GM21576 (cell line): ENCODE measurements at regions not wholly inside any gene's neighbourhood (a gene's known extent, or its start where the extent isn't known, plus 50 kb on each side); places are given as distances from the start of the nearest gene placed in this dataset.

ENCODE experiments used
- ATAC-seq: cut with Tn5 transposase; IDR thresholded peaks from one replicate; pipeline ENCODE4 v1.9.1; 2021; ENCODE audit warnings: mild to moderate bottlenecking, moderate library complexity; ENCODE audit not compliant: unreplicated experiment

- no peak for ATAC-seq
Measured at GRCh38 chr5:143511736-143512135, 108.2 kb upstream of the NR3C1 start.

DNA sequence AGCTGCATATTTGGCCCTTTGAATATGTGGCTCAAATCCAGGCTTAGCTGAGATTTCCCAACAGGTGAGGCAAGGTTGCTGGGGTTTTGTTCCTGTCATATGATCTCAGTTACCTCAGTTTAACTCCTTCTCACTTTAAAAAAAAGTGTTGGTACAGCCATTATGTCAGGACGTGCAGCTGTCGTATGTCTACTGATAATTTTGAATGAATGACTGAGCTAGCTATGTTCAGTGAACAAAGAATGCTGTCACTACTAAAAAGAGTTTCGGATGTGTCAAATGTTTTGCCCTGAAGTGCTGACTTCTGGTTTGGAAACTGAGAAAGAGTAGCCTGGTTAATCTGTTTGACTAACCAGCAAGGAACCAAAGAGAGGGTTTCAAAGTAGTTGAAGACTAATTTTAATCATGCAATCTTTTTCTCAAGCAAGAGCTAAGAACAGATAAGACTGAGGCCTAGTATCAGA lies 106.3 kb upstream of the NR3C1 start:
- peak; percentile 92 for ATAC-seq

GRCh38 chr5:143506836-143507552 lies 103.5 kb upstream of the NR3C1 start:
- ATAC-seq, result no peak

GRCh38 chr5:143505934-143506333 lies 102.4 kb upstream of the NR3C1 start:
- ATAC-seq, result no peak

DNA sequence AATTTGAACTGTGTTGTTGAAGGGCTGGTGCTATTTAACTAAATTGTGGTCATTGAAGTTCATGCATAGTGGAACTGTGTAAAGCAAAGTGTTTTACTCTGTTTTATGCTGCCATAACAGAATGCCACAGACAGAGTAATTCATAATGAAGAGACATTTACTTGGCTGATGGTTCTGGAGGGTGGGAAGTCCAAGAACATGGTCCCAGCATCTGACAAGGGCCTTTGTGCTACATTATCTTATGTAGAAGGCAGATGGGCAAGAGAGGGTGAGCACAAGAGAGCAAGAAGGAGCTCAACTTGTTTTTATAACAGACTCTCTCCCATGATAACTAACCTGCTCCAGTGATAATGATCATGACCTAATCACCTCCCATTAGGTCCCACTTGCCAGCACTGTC lies 101.9 kb upstream of the NR3C1 start:
- ATAC-seq, result no peak

DNA sequence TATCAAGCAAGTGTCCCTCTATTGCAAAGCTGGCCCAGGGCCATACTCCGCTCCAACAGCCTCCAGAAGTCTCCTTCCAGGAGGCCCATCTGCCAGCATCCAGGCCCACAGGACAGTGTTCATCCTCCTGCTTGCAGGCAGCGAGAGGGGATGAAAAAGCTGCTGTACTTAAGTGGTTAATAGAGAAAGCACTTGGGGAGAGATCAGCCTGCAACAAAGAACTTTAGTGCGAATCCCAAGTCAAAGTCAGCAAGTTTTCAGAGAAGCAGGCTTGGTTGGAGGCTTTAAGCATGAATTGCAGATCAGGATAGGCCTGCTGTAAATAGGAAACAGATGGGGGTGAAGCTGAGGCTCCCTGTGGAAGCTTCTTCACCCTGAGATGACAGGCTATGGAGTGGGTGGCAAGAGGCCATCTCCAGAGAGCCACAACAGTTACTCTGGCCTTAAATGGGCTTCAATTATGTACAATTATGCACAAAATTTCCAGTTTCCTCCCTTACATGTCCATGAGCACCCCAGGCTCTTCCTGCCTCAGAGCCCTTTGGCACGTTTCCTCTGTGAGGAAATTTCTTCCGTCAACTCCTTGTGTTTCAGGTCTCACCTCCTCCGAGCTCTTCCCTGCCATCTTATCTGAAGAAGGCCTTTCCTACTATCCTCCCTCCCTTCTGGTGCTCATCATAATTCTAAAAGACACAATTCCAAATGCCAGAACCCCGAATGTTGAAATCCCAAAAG lies 98.0 kb upstream of the NR3C1 start:
- no peak for ATAC-seq

DNA sequence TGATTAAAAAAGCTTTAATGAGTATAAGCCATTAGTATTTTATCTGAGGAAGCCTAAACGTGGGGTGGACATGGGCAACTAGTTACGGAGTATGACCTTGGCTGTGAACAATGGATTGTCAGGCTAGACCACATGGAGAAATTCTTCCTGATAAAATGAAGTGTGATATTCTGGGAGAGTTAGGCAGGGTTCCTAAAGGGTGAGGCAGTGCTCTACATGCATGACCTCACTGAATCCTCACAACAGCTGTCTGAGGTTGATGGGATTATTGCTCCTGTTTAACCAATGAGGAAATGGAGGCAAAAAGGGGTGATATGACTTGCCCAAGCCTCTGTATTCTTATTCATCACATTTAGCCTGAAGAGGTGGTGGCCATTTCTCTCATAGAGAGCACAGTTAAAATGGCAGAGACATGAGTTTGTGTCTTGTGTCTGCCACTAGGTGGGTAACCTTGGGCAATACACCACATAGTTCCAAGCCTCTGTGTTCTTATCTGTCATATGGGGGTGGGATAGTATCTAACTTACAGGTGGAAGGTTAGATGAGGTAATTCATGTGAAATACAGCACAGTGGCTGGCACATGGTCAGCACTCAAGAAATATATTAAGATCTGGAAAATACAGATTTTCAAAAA lies 96.1 kb upstream of the NR3C1 start:
- no peak for ATAC-seq

DNA sequence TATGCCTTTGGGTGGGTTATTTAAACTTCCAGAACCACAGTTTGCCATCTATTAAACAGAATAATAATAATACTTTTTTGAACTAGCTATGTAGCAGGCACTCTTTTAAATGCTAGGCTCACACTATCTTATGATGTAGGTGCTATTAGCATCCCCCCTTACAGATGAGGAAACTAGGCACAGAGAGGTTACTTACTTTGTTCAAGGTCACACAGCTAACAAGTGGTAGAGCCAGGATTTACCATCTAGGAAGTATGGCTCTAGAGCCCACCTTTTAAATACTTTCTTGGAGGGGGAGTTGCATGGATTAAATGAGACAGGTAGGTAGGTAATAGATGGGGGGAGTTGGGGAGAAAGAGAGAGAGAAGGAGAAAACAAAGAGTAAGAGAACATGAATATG lies 95.3 kb upstream of the NR3C1 start:
- no peak for ATAC-seq

DNA sequence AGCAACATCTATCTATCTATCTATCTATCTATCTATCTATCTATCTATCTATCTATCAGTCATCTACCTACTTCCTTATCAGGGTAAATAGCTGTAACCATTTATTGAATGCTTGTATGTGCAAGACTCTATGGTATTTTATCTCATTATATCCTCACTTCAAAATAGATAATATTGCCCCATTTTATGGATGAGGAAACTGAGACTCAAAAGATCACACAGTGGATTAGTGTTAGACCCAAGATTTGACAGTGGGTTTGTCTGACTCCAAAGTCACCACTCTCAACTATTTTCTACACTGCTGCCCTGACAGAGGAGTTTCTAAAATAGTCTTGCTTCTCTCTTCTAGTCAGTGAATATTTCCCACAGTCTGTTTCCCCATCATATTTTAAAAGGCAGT lies 94.3 kb upstream of the NR3C1 start:
- ATAC-seq, result no peak

- no peak for ATAC-seq
Measured at GRCh38 chr5:143496943-143497342, 93.5 kb upstream of the NR3C1 start.

DNA sequence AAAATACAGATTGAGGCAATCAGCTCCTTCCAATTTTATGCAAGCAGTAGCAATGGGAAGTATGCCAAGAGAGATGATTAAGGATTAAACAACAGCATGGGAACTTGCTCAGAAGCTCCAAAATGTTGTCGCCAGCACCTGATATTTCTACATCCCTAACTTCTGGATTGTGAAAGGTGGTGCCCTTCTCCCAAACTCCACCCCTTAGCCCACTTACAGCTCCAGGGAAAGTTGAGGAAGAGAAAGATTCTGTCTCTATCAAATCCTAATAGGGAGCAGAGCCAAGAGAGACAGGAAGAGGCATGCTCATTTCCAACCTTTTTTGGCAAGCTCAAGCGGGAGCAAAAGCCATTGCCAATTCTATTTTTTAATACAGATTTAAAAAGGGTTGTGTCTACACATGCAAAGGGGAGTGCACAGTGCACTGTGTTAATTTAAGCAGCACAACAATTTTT lies 92.4 kb upstream of the NR3C1 start:
- no peak for ATAC-seq

GRCh38 chr5:143495110-143495509 lies 91.6 kb upstream of the NR3C1 start:
- no peak for ATAC-seq

- no peak for ATAC-seq
Measured at GRCh38 chr5:143494595-143494994, 91.1 kb upstream of the NR3C1 start.

- ATAC-seq, result no peak
Measured at GRCh38 chr5:143494162-143494561, 90.7 kb upstream of the NR3C1 start.

DNA sequence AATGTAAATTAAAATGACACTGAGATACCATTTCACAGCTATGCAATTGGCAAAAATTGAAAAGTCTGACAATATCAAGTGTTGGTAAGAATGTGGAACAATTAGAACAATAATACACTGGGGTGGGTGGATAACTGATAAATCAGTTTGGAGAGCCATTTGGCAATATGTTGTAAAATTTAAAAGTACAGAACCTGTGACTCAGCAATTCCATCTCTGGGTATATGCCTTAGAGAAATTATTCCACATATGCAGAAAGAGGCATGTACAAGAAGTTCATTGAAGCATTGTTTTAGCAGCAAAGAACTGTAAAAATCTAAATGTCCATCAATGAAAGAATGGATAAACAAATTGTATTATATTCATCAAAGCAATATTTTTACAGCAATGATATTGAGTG lies 89.3 kb upstream of the NR3C1 start:
- no peak for ATAC-seq

DNA sequence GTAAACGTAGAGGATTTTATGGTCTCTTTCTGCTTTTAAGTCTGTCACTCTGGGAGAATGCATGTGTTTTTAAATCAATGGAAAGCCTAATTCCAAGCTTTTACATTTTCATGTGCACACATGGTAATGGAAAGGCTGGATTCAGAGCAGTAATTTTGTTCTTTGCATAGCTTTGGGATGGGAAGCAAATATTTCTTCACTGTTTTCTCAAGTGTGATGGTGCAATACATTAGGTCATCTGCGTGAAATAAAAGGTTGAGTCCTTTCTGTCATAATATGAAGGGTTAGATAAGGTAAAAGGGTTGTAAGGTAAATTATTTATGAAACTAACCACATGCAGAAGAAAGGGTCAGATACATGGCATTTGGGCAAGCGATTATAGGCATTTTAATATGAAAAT lies 88.2 kb upstream of the NR3C1 start:
- no peak for ATAC-seq

DNA sequence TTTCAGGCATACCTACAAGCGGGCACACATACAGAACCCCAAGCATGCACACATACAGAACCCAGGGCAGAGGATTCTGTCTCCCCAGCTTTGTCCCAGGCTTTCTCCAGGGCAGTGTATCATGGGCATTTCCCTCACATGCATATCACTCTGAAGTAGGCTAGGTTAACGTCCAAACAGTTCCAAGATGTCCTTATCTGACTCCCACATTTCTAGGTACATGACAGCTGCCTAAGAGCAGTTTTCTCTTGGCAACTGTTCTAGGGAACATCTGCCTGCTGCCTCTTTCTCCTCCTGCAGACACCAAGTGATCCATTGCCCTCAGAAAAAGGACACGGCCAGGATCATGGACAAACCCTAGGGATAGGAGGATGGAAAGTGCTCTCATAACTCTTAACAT lies 84.9 kb upstream of the NR3C1 start:
- ATAC-seq, result no peak

- ATAC-seq, result no peak
Measured at GRCh38 chr5:143484601-143485000, 81.1 kb upstream of the NR3C1 start.

- ATAC-seq, result no peak
Measured at GRCh38 chr5:143481697-143482531, 78.4 kb upstream of the NR3C1 start.

- ATAC-seq, result no peak
Measured at GRCh38 chr5:143480001-143480400, 76.5 kb upstream of the NR3C1 start.

DNA sequence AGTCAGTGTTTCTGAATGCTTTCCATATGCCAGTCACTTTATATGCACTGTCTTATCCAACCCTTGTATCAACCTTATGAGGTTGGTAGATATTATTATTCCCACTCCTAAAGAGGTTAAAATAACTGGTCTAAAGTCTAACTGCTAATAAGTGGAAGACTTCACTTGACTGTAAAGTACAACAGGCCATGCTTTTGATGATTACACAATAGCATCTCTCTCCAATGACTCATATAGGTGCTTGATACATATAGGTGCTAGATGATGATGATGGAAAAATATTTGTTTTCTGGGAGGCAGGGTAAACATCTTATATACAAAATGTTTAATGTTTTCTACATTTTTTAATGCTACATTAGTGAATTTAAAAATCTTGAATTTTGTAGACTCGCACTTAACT lies 75.9 kb upstream of the NR3C1 start:
- no peak for ATAC-seq
